GM19395 (cell line): ENCODE measurements at regions not wholly inside any gene's neighbourhood (a gene's known extent, or its start where the extent isn't known, plus 50 kb on each side); places are given as distances from the start of the nearest gene placed in this dataset.

Source experiments
- ATAC-seq: cut with Tn5 transposase; IDR thresholded peaks from one replicate; pipeline ENCODE4 v1.9.1; 2021; ENCODE audit warnings: mild to moderate bottlenecking, moderate library complexity; ENCODE audit not compliant: unreplicated experiment

DNA sequence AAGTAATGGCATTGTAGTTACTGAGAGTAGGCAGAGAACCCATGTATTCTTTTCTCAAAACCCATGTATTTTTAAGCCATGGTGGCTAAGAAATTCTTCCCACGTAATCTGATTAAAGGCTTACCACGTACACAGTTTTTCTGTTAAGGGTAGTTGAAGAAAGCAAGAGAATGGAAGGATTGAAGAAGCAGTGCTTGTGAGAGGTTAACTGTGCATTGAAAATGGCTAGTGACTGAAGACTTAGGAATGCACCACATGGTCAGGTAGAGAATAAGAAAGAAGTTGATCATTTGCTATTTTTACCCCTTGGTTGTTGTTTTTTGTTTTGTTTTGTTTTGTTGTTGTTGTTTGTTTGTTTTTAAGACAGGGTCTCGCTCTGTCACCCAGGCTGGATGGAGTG, 178.9 kb upstream of the SNX7 start:
- ATAC-seq: no peak

DNA sequence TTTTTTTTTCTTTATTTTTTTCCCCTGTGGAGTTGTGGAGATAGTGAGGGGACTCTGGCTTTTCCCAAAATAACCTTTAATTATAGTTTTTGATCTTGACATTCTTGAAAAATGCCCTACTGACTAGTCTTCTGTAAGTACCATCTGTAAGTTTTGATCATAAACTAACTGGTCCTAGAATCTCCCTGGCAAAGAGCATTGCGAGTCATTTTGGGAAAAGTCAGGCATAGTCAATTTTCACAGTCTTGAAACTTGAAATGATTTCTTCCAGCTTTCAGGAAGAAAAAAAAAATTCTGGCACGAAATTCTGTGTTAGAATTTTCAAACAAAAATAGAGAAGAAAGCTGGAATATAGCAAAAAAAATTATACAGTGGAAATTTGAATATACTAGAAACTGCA, 181.2 kb upstream of the SNX7 start:
- ATAC-seq: no peak

DNA sequence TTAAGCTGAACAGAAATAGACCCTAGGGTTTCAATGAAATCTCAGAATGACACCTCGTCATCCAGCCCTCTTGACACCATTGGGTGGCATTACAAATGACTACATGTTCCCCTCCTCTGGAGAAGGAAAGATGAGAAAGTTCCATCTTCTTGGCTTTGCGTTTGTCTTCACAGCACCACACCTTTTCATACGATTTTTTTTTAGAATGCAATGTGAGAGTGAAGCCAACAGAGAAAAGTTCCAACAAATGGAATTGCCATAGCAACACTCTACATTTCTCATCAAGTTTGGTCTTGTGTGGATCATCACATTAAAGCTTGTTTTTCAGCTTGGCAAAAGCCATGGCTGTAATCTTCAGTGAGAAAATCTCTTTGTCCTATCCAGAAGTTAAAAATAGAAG, 183.4 kb upstream of the SNX7 start:
- ATAC-seq: no peak

DNA sequence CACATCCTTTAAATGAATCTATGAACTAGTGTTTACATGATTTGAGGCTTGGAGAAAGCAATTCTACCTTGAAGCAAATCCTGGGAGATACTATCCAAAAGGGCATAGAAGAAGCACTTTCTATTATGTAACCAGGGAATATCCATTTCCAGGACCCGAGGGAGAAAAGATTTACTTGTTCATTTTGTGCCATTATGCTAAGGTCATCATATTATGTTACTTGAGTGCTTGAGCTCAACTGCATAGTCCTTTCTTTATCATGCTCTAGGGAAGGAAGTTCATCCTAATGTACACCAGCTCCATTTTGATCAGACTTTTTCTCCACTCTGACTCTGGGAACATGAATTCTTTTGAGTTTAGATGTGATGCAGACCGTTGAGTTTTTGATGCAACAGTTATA, 188.6 kb upstream of the SNX7 start:
- ATAC-seq: no peak

DNA sequence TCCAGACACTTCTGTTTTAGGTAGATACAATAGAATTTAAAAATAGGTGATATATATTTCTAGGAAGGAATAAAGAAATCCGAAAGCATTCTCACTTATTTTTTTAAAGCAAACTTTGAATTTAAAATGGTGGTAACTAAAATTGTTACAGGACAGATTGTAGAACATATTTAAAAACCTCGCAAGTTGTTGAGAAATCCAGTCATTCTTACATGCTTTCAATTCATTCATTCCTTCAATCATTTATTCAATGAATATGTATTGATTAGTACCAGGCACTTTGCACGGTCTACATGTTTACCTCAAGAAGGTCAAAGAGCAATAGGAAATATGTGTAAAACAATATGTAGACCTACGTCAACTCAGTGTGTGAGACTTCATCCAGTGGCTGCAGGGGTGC, 189.9 kb upstream of the SNX7 start:
- ATAC-seq: no peak

DNA sequence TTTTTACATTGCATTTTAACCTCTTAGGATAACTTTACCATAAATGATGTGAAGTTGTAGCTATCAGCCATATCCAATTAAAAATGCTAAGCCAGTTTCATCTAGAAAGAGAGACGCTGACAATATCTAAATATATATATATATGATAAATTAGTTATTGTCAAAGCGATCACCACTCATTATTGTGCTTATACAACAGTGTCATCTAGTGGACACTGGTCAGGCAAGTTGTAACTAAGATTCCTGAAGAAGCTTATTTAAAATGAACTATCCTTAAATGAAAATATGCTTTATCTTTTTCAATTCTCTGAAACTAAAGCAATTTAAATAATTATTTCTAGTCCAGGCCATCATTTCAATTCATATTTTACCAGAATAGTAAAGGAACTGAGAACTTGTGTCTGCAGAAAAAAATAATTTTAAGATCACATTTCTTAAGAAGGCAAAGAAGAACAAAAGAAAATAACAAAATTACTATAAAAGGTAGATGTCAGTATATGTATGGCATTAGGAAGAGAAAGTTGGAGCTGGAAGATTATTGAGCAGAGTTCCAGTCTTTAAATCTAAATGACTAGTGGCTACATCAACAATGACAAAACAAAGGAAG, 193.3 kb upstream of the SNX7 start:
- ATAC-seq: no peak

DNA sequence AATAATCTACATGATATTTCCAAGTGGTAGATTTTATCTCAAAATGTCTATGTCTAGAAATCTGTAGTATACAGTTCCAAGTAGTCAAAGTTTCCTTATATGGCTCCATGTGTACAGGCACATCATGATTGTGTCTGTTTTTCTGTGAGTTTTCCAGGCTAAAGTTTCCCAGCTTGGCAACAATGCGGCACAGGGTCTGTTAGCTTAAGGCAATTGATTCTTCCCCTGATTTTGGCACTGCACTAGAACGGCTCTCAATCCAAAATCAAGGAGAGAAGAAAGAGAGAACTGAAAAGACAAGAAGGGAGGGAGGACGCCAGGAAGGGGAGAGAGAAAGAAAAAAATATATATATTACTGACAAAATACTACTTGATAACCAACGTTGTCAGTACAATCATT, 193.9 kb upstream of the SNX7 start:
- no peak for ATAC-seq

DNA sequence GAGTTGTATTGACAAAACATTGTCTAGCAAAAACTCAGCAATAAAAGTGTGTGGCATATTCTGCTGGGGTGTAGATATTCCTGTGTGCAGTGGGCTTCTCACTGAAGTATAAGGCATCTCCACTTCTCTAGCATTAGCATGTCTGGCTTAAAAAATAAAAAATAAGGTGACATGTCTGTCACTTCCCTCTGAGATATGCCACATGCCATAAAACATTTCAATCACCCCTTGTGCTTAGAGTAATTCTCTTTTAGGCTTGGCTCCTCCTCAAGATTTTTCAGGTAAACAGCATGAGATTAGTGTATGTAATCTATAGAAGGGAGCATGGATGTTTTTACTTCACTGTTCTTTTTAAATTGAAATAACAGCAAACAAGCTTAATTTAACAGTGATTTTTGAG, 194.4 kb upstream of the SNX7 start:
- no peak for ATAC-seq

DNA sequence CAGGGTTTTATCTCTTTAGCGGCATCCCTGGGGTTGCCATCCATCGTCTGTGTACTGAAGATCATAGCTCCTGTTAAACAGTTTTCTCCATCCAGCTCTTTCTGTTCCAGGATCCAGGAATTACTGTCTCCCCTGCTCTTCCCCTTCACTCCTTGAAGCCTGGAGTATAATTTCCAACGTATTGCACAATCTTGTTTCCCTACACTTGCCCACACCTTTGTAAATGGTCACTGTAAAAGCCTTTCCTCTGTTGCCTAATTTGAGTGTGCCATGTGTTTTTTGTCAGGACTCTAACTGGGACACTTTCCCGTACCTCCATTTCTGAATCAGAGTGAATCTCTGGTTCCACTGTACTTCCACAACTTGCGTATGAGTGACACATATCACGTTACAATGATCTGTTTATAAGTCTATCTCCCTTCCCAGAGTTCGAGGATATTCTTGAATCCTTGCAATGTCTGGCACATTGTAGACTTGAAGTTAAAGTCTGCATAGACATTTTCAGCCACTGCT, 199.6 kb upstream of the SNX7 start:
- no peak for ATAC-seq

DNA sequence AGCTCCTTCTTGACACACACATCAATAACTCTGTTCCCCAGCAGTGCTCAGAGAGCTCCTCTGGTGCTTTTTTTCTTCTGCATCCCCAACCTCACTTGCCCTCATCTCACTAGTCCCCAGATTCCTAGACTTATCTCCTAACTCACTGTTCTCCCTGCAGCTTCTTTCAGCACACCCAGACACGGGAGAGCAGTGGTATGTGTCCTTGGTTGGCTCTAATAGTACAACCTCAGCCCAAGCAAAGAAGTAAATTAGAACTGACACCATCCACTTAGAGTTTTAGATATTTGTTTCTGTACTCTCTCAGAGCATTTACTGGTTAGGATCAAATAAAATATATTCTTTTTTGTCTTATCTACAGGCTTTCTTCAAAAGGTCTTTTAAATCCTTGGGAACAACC, 201.4 kb upstream of the SNX7 start:
- no peak for ATAC-seq

DNA sequence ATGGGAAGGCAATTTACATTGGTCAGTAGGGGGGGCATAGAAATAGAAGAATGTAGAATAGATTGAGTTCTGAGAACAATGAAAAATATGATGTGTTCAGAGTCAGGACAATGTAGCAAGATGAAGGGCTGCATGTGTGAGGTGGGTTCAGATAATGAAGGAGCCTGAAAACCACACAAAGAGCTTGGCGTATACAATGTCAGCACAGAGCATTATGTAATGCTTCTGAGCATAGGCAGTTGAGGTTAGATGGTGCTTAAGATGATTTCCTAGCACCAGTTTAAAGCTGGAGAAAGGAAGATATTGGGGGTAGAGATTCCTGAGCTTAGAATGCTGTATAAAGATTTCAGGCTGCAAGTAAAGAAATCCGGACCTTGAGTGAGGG, 202.0 kb upstream of the SNX7 start:
- ATAC-seq: no peak

DNA sequence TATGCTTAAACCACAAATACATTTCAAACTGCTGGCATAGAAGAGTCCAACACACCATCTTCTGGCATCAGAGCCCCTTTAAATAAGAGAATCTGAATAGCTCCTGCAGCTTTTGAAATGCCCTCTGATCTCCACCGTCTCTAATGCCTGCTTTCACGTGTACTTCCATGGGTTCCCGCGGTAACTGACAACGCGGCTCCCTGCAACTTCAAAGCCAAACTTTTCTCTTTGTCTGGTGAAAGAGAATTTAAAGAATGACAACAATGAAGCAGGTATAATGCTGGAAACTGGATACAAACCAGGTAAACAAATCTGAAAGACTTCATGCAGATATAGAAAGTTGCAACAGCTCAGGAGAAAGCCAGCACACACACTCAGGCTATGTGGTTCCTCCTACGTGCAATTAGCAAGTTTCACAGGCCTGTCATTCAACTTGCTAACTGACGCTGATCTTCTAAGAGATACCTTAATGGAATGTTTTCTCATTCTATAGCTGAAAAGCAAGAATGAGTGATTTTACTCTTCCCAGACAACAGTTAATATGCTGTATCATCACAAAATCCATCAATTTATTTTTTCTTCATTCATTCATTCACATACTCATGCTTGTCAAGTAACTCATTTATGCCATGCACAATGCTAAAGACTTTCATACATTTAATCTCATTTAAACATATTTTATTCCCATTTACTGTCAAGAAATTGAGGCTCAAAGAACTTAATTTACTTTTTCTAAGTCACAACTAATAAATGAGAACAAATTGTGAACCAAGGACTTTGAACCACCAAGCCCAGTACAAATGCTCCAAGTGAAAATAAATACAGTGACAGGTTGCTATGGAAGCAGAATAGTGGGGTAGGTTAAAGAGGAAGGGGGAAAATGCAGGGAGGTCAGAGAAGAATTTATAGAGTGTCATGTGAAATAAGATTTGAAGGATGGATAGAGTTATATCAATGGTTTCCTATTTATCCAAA, 202.7 kb upstream of the SNX7 start:
- no peak for ATAC-seq

DNA sequence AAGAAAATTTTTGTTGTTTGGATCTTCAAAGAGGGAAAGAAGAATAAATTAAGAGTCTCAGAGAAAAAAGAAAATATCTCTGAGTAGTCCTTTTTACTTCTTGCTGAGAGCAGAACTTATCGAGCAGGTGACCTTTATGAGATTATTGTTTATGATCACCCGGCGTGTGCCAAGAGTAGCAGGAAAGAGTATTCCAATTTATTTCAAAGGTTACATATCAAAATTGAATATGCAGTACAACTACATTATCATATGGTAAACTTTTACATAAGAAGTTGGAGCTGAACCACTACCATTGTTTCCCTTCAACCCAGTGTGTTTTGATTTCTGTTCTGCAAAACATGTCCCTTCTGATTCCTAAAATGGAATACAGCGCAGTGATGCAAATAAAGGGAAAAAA, 204.3 kb upstream of the SNX7 start:
- no peak for ATAC-seq

DNA sequence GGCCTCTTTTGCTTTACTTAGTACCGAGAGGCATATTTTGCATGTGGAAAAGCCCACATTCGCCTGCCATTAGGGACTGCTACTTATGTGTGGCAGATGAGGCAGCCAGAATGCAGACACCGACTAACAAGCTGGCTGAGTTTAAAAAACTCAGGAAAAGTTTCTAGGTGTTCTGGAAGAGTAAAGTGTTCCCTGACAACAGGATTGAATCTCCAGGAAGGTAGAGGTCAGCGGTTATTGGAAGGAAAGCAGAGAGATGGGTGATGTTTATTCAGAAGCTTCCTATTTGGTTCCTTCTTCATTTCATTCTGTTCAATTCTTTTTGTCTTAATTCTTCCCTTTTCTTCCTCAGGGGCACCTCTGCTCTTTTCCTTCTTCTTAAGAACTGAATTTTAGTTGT, 206.9 kb upstream of the SNX7 start:
- no peak for ATAC-seq

DNA sequence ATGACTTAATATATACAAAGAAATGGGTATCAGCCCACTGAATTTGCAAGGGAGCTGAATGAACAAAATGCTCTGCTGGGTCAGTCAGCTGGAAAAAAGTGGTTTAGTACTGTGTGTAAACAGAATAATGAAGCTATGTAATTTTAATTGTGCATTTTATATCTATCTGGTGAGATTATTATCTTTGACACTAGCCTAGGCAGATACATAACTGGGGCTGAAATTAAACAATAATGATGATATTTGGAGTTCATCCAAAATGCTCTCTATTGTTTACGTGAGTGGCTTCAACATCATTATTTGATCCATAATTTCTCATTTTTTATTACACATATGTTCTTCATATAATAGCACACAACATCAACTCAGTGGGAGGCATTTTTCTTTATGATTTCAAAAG, 208.5 kb upstream of the SNX7 start:
- no peak for ATAC-seq

DNA sequence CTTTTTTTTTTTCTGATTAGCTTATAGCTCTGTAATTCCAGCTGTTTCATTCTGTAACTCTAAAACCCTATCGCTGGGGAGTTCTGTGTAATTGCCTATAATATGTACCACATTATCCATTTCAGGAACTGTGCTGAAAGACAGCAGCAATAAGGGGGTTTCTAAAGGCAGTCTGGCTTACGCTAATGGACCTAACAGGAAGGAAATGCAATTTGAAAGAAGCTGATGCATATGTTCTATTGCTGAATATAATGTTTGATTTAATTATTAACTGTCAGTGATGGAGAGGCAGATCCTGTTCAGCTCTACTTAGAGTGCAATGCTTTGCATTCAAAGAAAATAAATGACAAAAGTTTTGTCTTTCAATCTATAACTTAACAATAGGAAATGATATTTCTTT, 209.4 kb upstream of the SNX7 start:
- ATAC-seq: peak; percentile 66

DNA sequence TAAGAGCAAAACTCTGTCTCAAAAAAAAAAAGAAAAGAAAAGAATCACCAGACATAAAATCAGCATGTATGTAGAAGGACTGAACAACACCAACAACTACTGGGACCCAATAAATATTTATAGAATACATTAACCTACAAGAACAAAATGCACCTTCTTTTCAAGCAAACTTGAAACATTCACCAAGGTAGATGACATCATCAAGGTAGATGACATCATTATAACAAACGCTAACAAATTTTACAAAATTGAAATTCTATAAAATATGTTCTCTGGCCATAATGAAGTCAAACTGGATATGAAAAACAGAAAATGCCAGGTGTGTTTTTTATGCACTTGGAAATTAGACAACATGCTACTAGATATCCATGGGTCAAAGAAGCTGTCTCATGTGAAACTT, 220.2 kb upstream of the SNX7 start:
- ATAC-seq: no peak

DNA sequence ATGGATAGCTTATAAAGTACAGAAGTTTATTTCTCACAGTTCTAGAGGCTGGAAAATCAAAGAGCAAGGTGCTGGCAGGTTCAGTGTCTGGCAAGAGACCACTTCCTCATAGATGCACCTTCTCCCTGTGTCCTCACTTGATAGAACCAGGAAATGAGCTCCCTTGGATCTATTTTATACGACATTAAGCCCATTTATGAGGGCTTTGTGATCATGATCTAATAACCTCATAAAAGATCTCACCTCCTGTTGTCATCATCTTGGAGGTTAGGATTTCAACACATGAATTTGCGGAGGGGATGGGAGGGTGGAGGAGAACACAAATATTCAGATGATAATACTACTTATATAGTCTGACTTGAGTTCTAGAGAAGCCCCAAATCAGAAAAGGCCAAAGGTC, 222.1 kb upstream of the SNX7 start:
- ATAC-seq: no peak

DNA sequence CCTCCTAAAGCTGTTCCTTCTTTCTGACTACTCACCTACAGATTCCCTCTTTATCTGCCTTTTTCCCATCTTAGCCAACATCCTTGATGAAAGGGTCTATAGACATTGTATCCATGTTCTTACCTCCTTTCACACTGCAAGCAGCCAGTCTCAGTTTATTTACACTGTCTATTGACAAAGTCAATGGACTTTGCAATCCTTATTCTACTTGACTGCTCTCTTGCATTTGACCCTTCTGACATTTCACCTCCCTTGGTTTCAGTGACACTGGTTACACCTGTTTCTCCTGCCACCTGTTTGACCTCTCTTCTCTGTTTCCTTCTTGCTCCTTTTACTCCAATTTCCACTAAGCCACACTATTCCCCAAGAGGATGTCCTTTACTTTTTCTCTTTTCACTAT, 224.0 kb upstream of the SNX7 start:
- no peak for ATAC-seq

DNA sequence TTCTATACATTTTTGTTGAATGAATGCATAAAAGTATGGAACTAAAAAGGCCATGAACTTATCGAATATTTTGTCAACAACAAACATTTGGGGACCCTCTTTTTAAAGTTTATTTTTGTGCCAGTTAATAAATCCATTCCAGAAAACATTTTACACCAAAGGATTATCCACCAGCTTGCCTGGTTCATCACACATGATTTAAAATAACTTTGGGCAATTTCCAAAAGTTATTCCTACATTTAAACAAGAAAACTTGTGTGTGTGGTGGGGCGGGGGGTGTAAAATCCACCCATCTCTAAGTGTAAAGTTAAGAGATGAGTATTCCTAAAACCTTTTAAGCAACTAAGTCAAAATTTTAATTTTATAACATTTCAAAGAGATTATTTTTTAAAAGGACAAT, 224.5 kb upstream of the SNX7 start:
- no peak for ATAC-seq

DNA sequence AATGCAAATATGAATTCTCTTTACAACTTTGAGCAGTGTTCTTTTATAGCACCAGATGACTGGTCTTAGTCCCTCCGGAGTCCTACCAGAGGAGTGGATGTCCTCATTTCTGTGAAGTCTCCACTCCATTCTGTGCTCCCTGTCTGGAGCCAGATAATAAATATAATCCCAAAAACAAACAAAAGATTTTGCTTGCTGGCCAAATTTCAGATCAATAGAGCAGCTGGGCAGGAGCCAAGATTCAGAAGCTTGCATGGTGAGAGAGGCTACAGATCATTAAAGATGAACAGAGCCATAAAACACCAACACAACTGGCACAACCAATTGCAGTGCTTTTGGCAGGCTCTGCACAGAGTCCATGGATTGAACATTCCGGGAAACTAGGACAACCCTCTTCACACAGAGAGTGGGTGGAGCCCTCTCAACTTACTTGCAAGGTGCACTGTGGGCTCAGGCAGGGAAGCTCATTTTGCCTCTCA, 231.5 kb upstream of the SNX7 start:
- ATAC-seq: no peak

DNA sequence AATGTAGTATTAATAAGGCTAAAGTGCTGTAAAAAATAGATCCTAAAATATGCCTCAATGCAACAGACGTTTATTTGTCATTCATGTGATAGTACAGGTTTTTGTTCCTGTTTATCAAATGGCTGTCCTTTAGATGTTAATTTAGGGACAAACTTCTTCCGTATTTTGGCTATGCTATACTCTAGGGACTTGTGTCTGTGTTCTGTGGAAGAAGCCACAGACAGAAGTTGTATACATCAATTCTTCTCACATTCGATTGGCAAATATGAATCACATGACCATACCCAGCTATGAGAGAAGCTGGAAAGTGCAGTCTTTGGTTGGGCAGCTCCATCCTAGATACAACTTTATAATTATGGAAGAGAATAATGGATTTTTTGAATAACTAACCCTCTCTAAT, 232.7 kb upstream of the SNX7 start:
- ATAC-seq: no peak
